GM04503 (cell line): ENCODE measurements at regions not wholly inside any gene's neighbourhood (a gene's known extent, or its start where the extent isn't known, plus 50 kb on each side); places are given as distances from the start of the nearest gene placed in this dataset.
"Not testable (repeated sequence)": the region's sequence is repeated elsewhere in the genome, so short reads cannot be mapped to it uniquely, and the experiment has no call there.

Experiments
- DNase-seq: peaks from one replicate; pipeline ENCODE4 v3.0.0-alpha.2; 2012; ENCODE audit warnings: low read depth

DNA sequence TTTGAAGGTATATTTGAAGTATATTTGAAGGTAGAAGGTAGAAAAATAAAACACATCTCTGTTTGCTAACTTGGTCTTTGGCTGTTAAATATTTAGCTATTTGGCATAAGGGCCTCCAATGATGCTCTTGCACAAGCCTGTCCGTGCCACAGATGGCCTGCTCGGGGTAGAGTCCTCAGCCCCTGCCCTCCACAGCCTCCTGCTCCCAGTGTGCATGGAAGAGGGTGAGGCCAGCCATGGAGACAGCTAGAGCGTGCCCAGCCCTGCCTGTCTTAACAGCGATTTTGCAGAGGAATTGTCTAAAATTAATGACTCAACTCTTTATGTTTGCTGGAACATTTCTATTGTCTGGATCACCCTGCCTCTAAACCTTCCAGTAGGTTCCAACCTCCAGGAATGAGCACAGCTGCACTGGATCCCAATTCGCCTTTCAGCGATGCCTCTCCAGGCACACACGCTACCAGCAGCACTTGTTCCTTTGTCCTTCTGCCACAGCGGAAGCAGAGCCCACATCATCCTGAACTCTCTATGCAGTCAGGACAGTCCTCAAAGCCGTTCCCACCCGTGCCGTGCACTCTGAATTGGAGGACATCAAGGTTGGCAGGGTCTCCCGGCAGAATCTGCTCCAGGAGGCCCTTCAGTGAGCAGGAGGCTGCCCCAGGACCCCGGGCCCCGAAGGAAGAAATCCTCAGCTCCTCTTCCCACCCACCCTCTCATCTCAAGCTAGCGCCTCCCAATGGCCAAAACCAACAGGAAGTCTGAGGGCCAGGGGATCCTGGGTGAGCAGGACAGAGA lies 254.0 kb upstream of the IRX1 start:
- no peak for DNase-seq

DNA sequence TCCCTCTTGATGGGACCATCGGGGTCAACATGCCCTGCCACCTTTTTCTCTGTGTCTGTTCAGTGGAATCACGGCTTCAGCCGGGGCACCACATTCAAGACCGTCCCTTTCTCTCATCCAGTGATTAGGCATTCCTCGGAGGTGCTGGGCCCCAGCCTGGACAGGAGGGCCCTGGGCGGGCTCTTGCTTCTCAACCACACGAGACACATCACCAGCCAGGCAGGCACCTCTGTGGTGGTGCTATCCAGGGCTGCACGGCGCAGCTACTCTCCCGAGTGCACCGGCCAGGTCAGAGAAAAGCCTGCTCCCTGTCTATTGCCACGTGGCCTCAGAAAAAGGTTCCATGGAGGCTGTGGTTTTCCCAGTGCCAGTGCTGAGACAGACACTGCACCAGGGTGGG lies 255.2 kb upstream of the IRX1 start:
- no peak for DNase-seq

DNA sequence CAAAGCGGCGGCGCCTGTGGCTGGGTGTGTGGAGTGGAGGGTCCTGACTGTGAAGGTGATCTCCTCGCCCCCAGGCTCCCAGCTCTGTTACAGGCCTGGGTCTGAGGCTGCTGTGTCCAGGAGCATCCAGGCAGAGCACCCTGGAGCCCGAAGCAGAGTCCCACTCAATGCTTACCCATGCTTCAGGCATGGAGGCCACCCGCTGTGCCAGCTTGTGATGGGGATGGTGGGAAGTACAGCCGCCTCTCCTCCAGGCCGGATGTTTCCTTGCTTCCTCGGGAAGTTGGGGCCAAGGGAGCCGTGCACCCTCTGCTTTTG lies 255.9 kb upstream of the IRX1 start:
- no peak for DNase-seq

DNA sequence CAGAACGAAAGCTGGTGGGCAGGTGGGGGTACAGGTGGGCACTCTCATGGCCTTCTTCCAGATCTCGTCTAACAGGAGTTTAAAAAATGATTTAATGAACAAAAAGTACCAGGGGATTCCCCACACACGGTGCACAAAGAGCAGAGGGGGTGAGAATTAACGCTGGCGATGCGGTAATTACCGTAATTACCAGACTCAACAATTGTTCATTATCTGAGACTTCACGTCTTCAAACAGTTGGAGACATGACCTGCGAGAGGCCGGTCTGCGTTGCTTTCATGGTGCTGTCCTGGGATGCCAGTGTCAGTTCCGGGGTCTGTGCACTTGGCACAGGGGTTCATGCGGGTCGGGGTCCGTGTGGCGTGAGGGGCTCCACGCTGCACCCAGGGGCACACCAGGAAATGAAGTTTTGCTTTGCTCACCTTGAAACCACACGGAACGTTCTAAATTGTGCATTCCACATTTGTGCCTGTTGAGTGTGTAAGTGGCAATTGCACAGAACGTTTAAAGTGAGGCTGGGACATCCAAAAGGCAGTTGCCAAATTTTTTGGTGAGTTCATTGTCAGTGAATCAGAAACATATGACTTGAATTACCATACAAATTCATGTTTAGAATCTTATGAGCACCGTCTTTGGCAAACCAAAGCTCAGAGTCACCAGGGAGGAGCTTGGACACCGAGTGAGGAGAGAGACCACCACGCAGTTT lies 256.4 kb upstream of the IRX1 start:
- no peak for DNase-seq

DNA sequence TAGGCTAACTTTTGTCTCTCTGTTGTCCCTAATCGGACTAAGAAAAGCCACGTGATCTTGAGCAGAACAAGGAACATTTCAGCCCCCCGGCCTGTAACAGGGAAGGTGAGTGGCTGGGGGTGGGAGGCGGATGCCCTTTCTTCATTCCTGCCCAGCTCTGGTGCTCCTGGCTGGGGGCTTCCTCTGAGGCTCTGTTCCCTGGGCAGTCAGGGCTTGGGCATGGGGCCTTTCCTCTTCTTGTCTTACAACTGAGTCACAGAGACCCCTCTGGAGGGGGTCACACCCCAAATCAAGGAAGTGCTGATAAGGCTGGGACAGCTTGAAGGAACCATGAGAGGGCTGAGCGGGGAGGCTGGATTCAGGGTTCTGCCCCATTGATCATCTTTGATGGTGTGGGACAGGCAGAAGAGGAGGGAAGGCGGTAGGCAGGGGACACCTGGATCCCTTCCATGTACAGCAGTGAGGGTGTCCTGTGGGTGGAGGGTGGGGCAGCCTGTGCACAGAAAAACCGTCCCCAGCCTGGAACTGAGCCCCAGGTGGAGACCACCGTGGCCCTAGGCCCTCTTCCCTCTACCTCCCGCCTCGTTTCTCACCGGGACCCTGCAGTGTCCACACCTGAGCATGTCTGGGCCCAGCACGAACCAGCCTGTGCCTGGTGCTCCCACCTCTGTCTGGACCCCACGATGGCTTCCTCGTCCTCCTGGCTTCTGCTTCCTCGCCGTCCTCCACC lies 257.7 kb upstream of the IRX1 start:
- no peak for DNase-seq

DNA sequence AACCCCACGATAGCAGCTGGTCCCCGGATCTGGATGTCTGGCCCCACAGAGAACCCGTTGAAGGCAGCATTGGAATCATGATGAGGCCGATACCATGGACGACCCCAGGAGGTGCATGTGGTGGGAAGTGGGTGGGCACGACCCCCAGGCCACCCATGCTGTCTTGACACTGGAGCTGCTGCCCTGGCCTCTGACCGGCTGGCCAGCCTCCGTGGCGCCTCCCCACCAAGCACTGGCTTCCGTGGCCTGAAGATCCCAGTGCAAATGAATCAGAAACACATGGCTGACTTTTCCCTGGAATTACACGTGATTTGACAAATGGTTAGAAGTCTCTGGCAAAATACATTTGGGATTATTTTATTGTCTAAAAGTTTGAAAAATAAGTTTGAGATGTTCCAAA lies 259.0 kb upstream of the IRX1 start:
- DNase-seq: no peak

DNA sequence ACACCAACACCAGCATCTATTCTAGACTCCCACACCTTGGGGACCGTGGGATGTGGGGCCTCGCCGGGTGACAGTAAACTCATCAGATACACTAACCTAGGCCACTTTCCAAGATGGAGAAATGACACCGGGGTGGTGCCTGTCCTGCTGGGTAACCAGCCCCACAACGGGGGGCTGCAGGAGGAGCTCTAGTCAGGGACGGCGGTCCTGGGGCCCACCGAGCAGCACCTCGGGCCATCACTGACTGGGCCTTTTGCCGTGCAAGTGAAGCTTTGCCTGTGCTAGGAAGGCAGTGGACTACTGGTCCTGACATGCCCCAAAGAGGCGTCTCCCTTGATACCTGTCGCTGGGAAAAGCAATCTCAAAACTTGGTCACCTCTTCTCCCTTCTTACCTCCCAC lies 260.3 kb upstream of the IRX1 start:
- DNase-seq: no peak

DNA sequence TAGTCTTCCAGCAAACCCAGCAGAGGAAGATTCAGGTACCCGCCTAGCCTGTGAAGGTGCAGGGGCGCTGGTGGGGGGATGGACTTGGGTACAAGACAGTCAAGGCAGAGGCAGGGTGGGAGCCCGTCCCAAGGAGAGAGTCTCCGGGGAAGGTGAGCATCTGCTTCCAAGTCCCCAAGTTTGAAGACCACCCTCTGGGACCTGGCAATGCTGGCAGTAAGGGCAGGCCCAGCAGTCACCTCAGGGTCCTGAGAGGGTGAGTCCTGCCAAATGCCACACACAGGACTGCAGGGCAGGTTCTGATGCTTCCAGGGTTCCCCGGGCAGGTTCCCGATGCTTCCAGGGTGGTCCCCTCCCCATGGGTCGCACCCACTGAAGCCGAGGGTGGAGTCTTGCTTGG lies 261.8 kb upstream of the IRX1 start:
- DNase-seq: no peak

DNA sequence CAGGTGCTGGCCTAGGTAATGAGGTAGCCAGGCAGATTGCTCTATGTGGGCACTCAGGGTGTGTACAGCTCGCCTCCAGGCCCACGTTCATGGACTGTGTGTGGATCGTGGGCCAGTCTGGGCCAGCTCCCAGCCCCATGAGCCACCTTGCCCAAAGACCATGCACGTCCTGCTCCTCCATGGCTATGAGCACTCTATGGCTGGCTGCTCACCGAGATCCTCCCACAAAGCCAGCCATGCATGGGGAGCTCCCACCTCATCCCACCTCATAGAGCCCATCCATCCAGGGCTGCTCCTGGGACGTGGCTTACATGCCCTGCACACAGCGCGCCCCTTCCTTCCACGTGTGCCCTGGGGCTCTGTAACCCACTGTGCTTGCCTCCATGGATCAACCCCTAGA lies 262.5 kb upstream of the IRX1 start:
- no peak for DNase-seq

DNA sequence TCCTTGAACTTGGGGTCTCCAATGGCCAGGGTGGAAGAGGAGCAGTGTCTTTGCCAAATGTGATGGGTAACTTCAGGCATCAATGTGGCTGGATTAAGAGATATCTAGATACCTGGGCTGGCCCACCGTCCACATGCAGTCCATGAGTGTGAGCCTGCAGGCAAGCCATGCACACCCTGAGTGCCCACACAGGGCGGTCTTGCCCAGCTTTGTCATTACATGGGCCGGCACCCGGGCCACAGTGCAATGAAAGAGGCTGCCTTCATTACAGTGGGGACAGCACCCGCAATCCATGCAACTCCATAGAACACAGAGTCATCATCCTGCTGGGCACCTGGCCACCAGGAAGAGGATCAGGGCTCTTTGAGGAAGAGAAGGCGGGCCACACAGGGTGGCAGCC lies 263.8 kb upstream of the IRX1 start:
- DNase-seq: no peak

DNA sequence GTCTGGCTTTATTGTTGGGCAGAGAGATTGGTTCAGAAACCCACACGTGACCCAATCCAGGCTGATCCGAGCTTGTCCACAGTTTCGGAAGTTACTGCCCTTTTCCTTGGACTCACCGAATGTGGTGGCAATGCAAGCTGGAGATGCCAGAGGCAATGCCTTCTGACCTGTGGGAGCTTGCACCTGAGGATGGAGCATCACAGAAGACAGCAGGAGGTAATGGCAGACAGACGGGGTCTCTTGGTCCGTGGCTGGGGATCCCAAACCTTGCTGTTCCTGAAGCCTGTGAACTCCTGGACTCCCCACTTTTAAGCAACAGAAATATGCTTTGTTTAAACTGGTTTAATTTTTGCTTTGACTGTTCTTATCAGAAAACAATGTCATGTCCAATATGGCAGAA lies 265.2 kb upstream of the IRX1 start:
- DNase-seq: no peak

DNA sequence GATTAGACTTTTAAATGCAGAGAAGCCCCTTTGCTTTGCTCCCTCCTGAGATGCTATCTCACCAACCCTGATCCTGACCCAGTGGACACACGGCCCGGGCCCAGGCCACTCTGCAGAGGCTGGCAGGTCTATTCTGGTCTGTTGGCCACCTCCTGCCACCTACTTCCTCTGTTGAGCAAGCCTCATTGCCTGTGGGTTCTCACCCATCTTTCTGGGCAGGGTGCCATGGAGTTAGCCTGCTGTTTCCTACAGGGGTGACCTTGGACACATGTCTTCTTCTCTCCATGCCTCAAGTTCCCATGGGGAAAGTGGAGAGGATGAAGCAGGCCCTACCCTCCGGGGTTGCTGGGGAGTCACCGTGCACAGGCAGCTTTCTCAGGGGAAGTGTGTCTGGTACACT lies 266.2 kb upstream of the IRX1 start:
- no peak for DNase-seq

DNA sequence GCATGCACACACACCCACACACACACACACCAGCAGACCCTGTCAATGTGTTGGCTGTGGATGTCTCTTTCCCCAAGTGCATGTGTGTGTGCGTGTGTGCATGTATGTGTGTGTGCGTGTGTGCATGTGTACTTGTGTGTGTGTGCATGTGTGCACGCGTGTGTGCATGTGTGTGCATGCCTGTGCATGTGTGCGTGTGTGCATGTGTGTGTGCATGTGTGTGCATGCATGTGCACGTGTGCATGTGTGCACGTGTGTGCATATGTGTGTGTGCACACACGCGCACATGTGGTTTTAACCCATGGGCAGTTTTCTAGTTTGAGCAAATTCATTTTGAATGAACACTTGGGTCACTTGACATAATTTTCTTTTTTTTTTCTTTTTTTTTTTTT lies 268.8 kb upstream of the IRX1 start:
- DNase-seq: no peak

DNA sequence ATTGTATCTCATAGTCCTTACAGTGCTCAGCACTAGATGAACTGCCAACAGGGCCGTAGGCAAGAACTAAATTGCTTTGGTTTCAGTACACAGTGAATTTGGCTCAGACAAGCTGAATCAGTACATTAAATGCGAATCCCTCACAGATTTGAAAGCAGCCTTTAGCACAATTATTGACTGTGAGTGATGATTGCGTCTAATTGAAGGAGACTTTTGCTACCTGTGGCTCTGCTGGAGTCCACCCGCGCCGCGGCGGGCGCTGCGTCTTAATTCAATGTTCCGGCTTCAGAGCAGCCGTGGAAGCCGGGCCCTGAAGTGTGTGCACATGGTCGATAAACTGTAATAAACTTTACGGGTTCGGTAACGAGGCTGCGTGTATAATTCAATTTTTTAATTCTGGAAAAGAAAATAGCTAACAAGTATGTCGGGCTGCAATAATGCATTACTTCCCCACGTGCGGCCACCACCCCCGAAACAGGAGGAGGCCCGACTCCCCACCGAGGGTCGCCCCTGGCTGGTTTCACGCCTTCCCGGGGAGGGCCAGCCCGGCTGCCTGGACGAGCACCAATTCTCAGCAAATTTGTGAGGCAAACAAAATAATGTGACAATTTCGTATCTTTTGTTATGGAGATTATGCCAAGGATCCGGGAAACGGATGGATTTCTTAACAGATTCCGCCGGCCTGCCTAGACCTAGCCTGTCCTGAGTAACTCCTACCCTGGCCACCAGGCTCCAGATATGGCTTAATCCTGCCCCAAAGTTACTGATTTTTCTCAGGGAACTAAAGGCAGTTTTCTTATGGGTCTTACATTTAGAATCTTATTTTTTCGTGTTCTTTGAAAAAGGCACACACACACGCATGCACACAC lies 269.4 kb upstream of the IRX1 start:
- no peak for DNase-seq

DNA sequence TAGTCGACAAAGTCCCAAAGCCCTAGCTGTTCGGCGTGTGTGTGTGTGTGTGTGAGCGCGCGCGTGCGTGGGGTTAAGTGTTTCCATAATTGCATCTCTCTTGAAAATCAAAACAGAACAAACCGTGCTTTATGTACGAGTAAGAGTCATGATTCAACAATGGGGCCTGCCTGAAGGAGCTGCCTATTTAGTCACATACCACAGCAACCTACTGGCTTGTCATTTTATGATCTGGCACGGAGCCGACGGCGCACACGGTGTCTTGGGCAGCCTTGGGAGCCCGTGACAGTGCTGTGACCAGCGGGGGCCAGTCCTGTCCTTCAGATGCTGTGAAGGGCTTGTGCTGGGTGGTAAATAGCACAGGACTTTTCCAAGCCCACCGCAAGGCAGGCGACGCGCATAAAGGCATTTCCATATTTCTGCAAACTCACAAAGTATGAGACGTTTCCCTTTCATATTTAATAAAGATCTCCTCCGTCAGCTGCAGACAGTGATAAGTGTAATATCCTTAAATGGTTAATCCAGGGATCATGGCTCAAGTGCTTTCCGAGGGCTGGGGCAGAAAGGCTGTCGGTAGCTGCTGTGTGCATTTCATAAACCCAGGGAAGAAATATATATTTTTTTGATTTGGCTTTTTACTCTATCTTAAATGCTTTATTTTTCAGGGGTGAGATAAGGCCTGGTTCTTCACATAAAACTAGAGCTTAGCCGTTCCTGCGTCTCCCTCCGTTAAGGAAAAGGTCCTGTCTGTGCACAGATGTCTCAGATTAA lies 270.2 kb upstream of the IRX1 start:
- DNase-seq: no peak

DNA sequence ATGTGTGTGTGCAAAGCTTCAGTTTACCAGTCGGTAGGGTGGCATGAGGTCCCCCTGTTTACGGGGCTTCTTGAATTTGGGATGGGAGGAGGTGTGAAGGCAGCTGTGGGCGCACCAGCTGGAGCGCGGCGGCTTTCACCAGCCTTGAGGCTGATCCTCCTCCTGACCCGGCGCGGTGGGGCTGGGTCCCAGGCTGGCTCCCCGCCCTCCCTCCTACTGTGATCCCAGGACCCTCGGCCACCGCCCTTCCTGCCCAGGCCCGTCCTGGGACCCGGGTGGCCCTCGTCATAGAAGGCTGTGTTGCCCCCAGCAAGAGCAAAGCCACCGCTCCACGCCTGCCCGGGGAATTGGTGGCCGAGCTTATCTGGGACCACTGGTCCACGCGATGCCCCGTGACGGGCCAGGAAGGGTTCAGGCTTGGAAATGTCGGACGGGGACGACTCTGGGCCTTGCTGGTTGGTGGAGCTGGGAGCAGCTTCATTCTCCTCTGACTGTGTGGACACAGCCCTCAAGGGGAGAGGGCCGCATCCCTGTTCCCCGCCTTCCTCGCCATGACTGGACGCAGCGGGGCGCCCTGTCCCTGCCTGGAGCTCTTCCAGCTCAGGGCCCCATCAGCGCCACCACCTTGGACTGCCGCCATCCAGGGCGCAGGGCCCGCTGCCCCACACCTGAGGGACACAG lies 271.1 kb upstream of the IRX1 start:
- DNase-seq: no peak

DNA sequence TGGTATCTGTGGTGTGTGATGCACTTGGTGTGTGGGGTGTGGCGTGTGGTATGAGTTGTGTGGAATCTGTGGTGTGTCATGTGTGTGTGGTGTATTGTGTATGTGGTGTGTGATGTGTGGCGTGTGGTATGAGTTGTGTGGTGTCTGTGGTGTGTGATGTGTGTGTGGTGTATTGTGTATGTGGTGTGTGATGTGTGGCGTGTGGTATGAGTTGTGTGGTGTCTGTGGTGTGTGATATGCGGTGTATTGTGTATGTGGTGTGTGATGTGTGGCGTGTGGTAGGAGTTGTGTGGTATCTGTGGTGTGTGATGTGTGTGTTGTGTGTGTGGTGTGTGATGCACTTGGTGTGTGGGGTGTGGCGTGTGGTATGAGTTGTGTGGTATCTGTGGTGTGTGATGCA lies 271.7 kb upstream of the IRX1 start:
- not testable (repeated sequence) for DNase-seq

DNA sequence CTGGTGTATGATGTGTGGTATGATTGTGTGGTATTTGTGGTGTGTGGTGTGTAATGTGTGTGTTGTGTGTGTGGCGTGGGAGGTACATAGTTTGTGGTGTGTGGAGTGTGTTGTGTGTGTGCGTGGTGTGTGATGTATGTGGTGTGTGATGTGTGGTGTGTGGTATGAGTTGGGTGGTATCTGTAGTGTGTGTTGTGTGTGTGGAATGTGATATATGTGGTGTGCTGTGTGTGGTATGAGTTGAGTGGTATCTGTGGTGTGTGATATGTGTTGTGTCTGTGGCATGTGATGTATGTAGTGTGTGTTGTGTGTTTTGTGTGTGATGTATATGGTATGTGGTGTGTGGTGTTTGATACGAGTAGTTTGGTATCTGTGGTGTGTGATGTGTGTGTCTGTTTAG lies 272.5 kb upstream of the IRX1 start:
- no peak for DNase-seq

DNA sequence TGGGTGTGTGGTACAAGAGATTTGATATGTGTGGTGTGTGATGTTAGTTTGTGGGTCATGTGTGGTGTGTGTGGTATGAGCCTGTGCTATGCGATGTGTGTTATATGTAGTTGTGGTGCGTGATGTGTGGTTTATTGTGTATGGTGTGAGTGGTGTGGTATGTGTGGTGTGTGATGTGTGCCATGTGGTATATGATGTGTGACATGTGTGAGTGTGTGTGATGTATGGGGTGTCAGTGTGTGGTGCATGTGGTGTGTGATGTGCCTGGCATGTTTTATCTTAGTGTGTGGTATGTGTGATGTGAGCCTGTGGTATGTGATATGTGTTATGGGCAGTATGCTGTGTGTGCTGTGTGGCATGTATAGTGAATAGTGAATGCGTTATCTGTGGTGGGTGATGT lies 273.0 kb upstream of the IRX1 start:
- DNase-seq: no peak

DNA sequence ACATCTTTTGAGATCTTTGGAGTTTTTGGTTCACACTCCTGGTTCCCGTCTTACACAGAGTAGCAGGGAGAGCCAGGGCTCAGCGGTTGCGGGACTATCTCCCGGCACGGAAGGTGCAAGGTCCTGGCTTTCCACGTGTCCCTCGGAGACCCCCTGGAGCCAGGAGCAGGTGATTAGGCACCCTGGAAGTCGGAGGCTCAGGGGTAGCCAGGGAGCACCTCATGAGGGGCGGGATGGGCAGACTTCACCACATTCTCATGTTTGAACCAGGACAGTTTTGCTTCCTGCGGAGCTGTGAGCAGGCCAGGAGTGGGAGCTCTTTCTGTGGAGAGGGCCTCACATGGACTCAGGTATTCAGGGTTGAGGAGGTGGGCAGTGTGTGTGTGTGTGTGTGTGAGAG lies 273.7 kb upstream of the IRX1 start:
- DNase-seq: no peak

DNA sequence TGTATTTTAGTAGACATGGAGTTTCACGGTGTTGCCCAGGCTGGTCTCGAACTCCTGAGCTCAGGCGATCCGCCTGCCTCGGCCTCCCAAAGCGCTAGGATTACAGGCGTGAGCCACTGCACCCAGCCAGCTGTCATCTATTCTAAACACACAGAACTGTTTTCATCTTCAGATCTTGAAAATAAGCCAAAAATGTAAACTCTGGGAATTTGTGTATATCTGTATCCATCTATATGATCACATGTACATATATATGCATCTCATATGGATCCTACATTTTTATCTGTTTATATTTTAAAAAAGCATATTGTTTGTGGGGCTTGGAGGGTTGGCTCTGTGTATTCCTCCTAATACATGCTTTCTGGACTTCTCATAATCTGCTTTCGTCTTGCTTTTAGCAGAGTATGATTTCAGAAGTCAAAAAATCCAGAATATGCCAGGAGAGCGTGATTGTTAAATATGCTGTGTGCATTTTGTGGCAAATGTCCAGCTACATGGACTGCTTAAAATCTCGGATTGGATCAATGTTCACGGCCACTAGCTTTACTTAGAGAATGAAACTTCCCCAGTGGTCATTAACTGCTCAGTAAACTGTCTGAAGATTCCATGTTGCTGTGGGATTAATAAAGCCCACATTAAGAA lies 274.4 kb upstream of the IRX1 start:
- DNase-seq: no peak
